B cell (primary cell): ENCODE measurements at regions not wholly inside any gene's neighbourhood (a gene's known extent, or its start where the extent isn't known, plus 50 kb on each side); places are given as distances from the start of the nearest gene placed in this dataset.

ENCODE experiments used
- ATAC-seq: fragments of 200-7000 bp; cut with Tn5 transposase; one replicate; pipeline ENCODE4 v1.10.0; 2021; ENCODE audit warnings: low read depth, mild to moderate bottlenecking, moderate number of reproducible peaks, moderate library complexity
- CTCF ChIA-PET: fragments of 350-600 bp; sonication (Branson Sonifier 250); formaldehyde crosslinking; loops from one replicate; lab custom pipeline; 2021; ENCODE audit warnings: antibody characterized with exemption, inconsistent platforms; lab: Charles Lee
- POLR2A ChIA-PET: fragments of 350-600 bp; sonication (Branson Sonifier 250); formaldehyde crosslinking; loops from one replicate; lab custom pipeline; 2021; ENCODE audit warnings: antibody characterized with exemption; lab: Charles Lee
- DNase-seq: peaks from one replicate; pipeline ENCODE4 v3.0.0; 2013
- H2AFZ ChIP-seq: 2 replicates; pipeline ENCODE4 v1.6.1; 2012; ENCODE audit warnings: mild to moderate bottlenecking, low read depth, low read length; ENCODE audit not compliant: insufficient read depth, poor library complexity, severe bottlenecking
- H3K27ac ChIP-seq, 2 donors: 1 replicate in 1 of 2; 2 replicates in 1 of 2; pipeline ENCODE4 v1.5.1; 2012 to 2013; ENCODE audit warnings: low read length in 2 of 2, mild to moderate bottlenecking in 2 of 2, moderate library complexity in 1 of 2
- H3K27me3 ChIP-seq, 4 experiments: fragments of 200-600 bp in 1 of 4; sonication (generic) in 1 of 4; replicated peaks in 1 of 4; 1 replicate in 2 of 4; 2 replicates in 2 of 4; pipeline versions ENCODE4 v1.6.1 to v1.7.0; 2013 to 2016; ENCODE audit warnings: low read length in 3 of 4, mild to moderate bottlenecking in 2 of 4, mixed read lengths in 1 of 4, moderate library complexity in 1 of 4; ENCODE audit not compliant: insufficient read depth in 4 of 4, control insufficient read depth in 3 of 4; ENCODE audit errors: control extremely low read depth in 1 of 4
- H3K36me3 ChIP-seq, 2 experiments: replicated peaks in 1 of 2; 1 replicate in 1 of 2; 2 replicates in 1 of 2; pipeline versions ENCODE4 v1.6.1 to v1.7.1; 2013; ENCODE audit warnings: low read length in 1 of 2; ENCODE audit not compliant: insufficient read depth in 2 of 2, control insufficient read depth in 1 of 2; ENCODE audit errors: control extremely low read depth in 1 of 2, extremely low read depth in 1 of 2
- H3K4me1 ChIP-seq, 2 donors: fragments of 200-600 bp in 1 of 2; sonication (generic) in 1 of 2; 1 replicate in 1 of 2; 2 replicates in 1 of 2; pipeline versions ENCODE4 v1.5.1 to v1.6.1; 2013 to 2017; ENCODE audit warnings: low read length in 2 of 2; ENCODE audit not compliant: control insufficient read depth in 2 of 2, insufficient read depth in 2 of 2
- H3K4me2 ChIP-seq: replicated peaks from 2 replicates; pipeline ENCODE3; 2012; ENCODE audit warnings: mild to moderate bottlenecking, low read depth, low read length; ENCODE audit not compliant: poor library complexity, severe bottlenecking
- H3K4me3 ChIP-seq, 5 experiments: fragments of 200-600 bp in 1 of 5; sonication (generic) in 1 of 5; 1 replicate in 3 of 5; 2 replicates in 2 of 5; pipeline versions ENCODE4 v1.5.1 to v1.7.0; 2011 to 2016; ENCODE audit warnings: low read length in 4 of 5, mild to moderate bottlenecking in 4 of 5, low read depth in 2 of 5, control low read depth in 1 of 5, moderate library complexity in 1 of 5; ENCODE audit not compliant: insufficient read depth in 1 of 5; ENCODE audit errors: control extremely low read depth in 1 of 5, extremely low read depth in 1 of 5
- H3K79me2 ChIP-seq: fragments of 200-600 bp; sonication (generic); one replicate; pipeline ENCODE4 v1.6.0; 2016; ENCODE audit warnings: low read length; ENCODE audit not compliant: control insufficient read depth, insufficient read depth
- H3K9ac ChIP-seq: fragments of 200-600 bp; sonication (generic); 2 replicates; pipeline ENCODE4 v1.6.1; 2017; ENCODE audit warnings: mild to moderate bottlenecking, low read length, moderate library complexity
- H3K9me3 ChIP-seq, 3 donors: one replicate each; pipeline versions ENCODE4 v1.6.1 to v1.7.1; 2013; ENCODE audit warnings: low read length in 2 of 3; ENCODE audit not compliant: control insufficient read depth in 2 of 3, insufficient read depth in 1 of 3; ENCODE audit errors: control extremely low read depth in 1 of 3
- H4K20me1 ChIP-seq: 2 replicates; pipeline ENCODE4 v1.6.0; 2012; ENCODE audit warnings: mild to moderate bottlenecking, low read length; ENCODE audit not compliant: insufficient read depth, control insufficient read depth, poor library complexity, severe bottlenecking
- H3K27ac Mint-ChIP-seq: one replicate; pipeline ENCODE4 v1.8.0; 2021; ENCODE audit warnings: mixed read lengths
- H3K27me3 Mint-ChIP-seq: one replicate; pipeline ENCODE4 v1.8.0; 2021; ENCODE audit warnings: mixed read lengths
- H3K4me1 Mint-ChIP-seq: one replicate; pipeline ENCODE4 v1.8.0; 2021; ENCODE audit warnings: mixed read lengths
- H3K4me3 Mint-ChIP-seq: one replicate; pipeline ENCODE4 v1.8.0; 2021; ENCODE audit warnings: mixed read lengths
- H3K9me3 Mint-ChIP-seq: one replicate; pipeline ENCODE4 v1.8.0; 2022; ENCODE audit warnings: mixed read lengths; ENCODE audit not compliant: insufficient read depth
- CTCF ChIP-seq: fragments of 200-600 bp; IDR thresholded peaks from one replicate; pipeline ENCODE4 v1.8.0; 2022; ENCODE audit warnings: antibody characterized with exemption, mild to moderate bottlenecking
- EZH2 ChIP-seq: IDR thresholded peaks from 2 replicates; pipeline ENCODE4 v1.6.1; 2012; ENCODE audit warnings: borderline replicate concordance, low read depth, mild to moderate bottlenecking, moderate library complexity, low read length; ENCODE audit not compliant: insufficient read depth, poor library complexity, severe bottlenecking
- WGBS: methylation state at CpG from one replicate; pipeline ENCODE4 v1.1.5; 2013; ENCODE audit warnings: missing lambda C conversion rate; ENCODE audit not compliant: insufficient coverage; 5-methylcytosine and 5-hydroxymethylcytosine counted together
- intact Hi-C: fragments of 100-400 bp; cut with micrococcal nuclease; formaldehyde crosslinking; loops from one replicate; pipeline ENCODE4 v1.10.0; 2022

GRCh38 chr2:78024996-78025395 is 502.8 kb upstream of the LRRTM4 start:
- H3K9me3 Mint-ChIP-seq = peaks cover 6% of the 10 kb centered on the region
- Histone ChIP-seq H3K36me3 (no peaks in the 10 kb centered on the region), H2AFZ (no peak overlapping the region), H3K79me2 (no peaks in the 10 kb centered on the region), H3K27ac (no peak overlapping the region), H3K9me3 (peaks cover 0 to 9% (median 2%) of the 10 kb centered on the region in 3 donors), H3K9ac (no peak overlapping the region), H3K27me3 (no peaks in the 10 kb centered on the region), H4K20me1 (no peaks in the 10 kb centered on the region), H3K4me1 (no peaks in the 10 kb centered on the region), H3K4me2 (no peak overlapping the region), H3K4me3 (no peak overlapping the region)
- ChIA-PET CTCF (no interaction called here), POLR2A (no interaction called here)
- TF ChIP-seq EZH2 = no peak
- no peak for TF ChIP-seq CTCF
- intact Hi-C loops = no loop called here
- no peaks in the 10 kb centered on the region for H3K27me3 Mint-ChIP-seq
- DNase-seq (no peak), ATAC-seq (no peak)
- no peak overlapping the region for H3K4me3 Mint-ChIP-seq
- H3K27ac Mint-ChIP-seq = no peak overlapping the region
- H3K4me1 Mint-ChIP-seq = no peaks in the 10 kb centered on the region
- no CpG with 5 or more reads among the region's 2 CpGs for WGBS

DNA sequence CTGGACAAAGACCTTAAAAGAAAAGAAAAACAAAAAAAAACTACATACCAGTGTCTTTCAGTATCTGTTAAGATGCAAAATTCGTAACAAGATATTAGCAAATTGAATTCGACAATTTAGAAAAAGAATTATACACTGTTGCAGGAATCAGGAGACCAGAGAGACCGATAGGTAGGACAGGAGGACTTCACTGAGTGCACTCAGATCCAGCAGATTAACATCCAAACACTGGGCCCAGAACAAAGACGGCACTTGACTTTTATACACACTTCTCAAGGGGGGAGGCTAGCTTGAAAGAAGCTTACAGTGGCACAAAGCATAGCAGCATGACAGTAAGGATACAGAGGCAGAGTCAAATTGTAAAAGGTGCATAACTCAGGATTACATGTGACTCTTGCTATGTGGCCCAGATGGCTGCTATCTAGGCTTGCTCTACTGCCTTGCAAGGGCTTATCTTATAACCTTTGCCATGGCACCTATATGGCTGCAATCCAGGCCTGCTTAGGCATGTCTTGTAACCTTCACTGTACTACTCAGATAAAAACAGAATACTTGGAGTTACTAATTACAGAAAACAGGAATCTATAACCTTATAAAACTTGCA is 507.3 kb upstream of the LRRTM4 start:
- Mint-ChIP-seq H3K9me3 (peaks cover 11% of the 10 kb centered on the region), H3K27me3 (no peaks in the 10 kb centered on the region), H3K4me3 (no peak overlapping the region), H3K27ac (no peak overlapping the region), H3K4me1 (no peaks in the 10 kb centered on the region)
- H3K4me3 ChIP-seq = no peak overlapping the region
- WGBS = 100% methylated on average over 1 of the region's 4 CpGs
- H2AFZ ChIP-seq = no peak overlapping the region
- no peaks in the 10 kb centered on the region for H4K20me1 ChIP-seq
- no peaks in the 10 kb centered on the region for H3K36me3 ChIP-seq
- peaks cover 0 to 7% (median 2%) of the 10 kb centered on the region in 3 donors for H3K9me3 ChIP-seq
- no peak overlapping the region for H3K9ac ChIP-seq
- H3K4me2 ChIP-seq = no peak overlapping the region
- H3K4me1 ChIP-seq = no peaks in the 10 kb centered on the region
- no peaks in the 10 kb centered on the region for H3K79me2 ChIP-seq
- TF ChIP-seq EZH2 (no peak), CTCF (no peak)
- ATAC-seq (no peak), DNase-seq (no peak)
- H3K27me3 ChIP-seq = no peaks in the 10 kb centered on the region
- no peak overlapping the region for H3K27ac ChIP-seq
- ChIA-PET CTCF (no interaction called here), POLR2A (no interaction called here)
- intact Hi-C loops = no loop called here
